PFSK-1 (cell line): ENCODE measurements at regions not wholly inside any gene's neighbourhood (a gene's known extent, or its start where the extent isn't known, plus 50 kb on each side); places are given as distances from the start of the nearest gene placed in this dataset.

Source experiments
- FOXP2 ChIP-seq: optimal IDR thresholded peaks from 2 replicates; pipeline ENCODE3; 2011; ENCODE audit warnings: borderline replicate concordance, control low read depth, inconsistent platforms; ENCODE audit not compliant: insufficient read depth; ENCODE audit errors: extremely low read length, extremely low read depth
- POLR2AphosphoS5 ChIP-seq: IDR thresholded peaks from 2 replicates; pipeline ENCODE4 v1.6.1; 2012; ENCODE audit warnings: low read depth, mild to moderate bottlenecking, control low read depth, low read length, moderate library complexity
- SIN3A ChIP-seq: IDR thresholded peaks from 2 replicates; pipeline ENCODE4 v1.6.1; 2012; ENCODE audit warnings: mild to moderate bottlenecking, low read length, moderate library complexity, borderline replicate concordance; ENCODE audit not compliant: insufficient read depth
- TF ChIP-seq, protein P1 (sequence below), 2 experiments: IDR thresholded peaks; 2 replicates each; pipeline versions ENCODE4 v1.6.1 to v1.8.0; 2011 to 2012; ENCODE audit warnings: low read depth in 2 of 2, low read length in 2 of 2, control low read depth in 1 of 2, inconsistent platforms in 1 of 2, mild to moderate bottlenecking in 1 of 2, moderate library complexity in 1 of 2; ENCODE audit not compliant: insufficient read depth in 1 of 2

DNA sequence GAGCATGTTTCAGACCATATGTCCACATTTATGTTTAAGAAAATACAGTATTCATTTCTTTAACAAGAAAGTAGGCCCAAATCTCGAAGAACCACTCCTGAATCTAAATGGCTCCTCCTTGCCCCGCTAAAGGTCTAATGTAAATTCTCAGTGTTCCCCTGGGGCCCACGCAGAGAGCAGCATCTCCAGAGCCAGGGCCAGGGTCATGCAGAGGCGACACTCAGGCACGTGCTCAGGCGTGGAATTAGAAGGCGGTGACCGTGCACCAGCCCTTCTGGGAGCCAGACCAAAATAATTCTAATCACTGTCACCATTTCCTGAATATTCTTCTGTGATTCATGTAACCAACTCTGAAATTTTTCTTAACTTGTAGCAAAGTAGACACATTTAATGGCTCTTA lies 68.3 kb upstream of the MYT1L start:
- TF ChIP-seq, protein P1, sequence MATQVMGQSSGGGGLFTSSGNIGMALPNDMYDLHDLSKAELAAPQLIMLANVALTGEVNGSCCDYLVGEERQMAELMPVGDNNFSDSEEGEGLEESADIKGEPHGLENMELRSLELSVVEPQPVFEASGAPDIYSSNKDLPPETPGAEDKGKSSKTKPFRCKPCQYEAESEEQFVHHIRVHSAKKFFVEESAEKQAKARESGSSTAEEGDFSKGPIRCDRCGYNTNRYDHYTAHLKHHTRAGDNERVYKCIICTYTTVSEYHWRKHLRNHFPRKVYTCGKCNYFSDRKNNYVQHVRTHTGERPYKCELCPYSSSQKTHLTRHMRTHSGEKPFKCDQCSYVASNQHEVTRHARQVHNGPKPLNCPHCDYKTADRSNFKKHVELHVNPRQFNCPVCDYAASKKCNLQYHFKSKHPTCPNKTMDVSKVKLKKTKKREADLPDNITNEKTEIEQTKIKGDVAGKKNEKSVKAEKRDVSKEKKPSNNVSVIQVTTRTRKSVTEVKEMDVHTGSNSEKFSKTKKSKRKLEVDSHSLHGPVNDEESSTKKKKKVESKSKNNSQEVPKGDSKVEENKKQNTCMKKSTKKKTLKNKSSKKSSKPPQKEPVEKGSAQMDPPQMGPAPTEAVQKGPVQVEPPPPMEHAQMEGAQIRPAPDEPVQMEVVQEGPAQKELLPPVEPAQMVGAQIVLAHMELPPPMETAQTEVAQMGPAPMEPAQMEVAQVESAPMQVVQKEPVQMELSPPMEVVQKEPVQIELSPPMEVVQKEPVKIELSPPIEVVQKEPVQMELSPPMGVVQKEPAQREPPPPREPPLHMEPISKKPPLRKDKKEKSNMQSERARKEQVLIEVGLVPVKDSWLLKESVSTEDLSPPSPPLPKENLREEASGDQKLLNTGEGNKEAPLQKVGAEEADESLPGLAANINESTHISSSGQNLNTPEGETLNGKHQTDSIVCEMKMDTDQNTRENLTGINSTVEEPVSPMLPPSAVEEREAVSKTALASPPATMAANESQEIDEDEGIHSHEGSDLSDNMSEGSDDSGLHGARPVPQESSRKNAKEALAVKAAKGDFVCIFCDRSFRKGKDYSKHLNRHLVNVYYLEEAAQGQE (IDR thresholded peaks at IDR 0.05; ENCODE audit: insufficient read depth in 1 of 2, low read depth in 2 of 2, low read length in 2 of 2), result no peak
- TF ChIP-seq FOXP2, result no peak
- no peak for TF ChIP-seq SIN3A
- TF ChIP-seq POLR2AphosphoS5, result no peak
